ENCODE measurements at regions not wholly inside any gene's neighbourhood (a gene's known extent, or its start where the extent isn't known, plus 50 kb on each side); places are given as distances from the start of the nearest gene placed in this dataset.

GRCh38 chr13:68993154-68993553, 1114.5 kb upstream of the ATXN8OS start:
- H3K4me1 ChIP-seq (ENCODE audit: low read depth), result no peaks in the 10 kb centered on the region
- no peak for TF ChIP-seq CTCF (IDR thresholded peaks at IDR 0.05; ENCODE audit: low read depth, low read length)
- no peak for DNase-seq (ENCODE audit: low read depth in 1 of 2, low spot score in 1 of 2)
- H3K36me3 ChIP-seq, result no peaks in the 10 kb centered on the region
- H3K27me3 ChIP-seq, result no peaks in the 10 kb centered on the region
- no peaks in the 10 kb centered on the region for H3K9me3 ChIP-seq (ENCODE audit: low read depth)
- no peak overlapping the region for H3K4me3 ChIP-seq
- H3K27ac ChIP-seq, result no peak overlapping the region

GRCh38 chr13:68988176-68988575, 1119.5 kb upstream of the ATXN8OS start:
- Histone ChIP-seq H3K36me3 (no peaks in the 10 kb centered on the region), H3K4me1 (ENCODE audit: low read depth) (no peaks in the 10 kb centered on the region), H3K4me3 (no peak overlapping the region), H3K27ac (no peak overlapping the region), H3K27me3 (no peaks in the 10 kb centered on the region), H3K9me3 (ENCODE audit: low read depth) (no peaks in the 10 kb centered on the region)
- no peak for TF ChIP-seq CTCF (IDR thresholded peaks at IDR 0.05; ENCODE audit: low read depth, low read length)
- no peak for DNase-seq (ENCODE audit: low read depth in 1 of 2, low spot score in 1 of 2)

- Histone ChIP-seq H3K27ac (no peak overlapping the region), H3K27me3 (no peaks in the 10 kb centered on the region), H3K36me3 (no peaks in the 10 kb centered on the region), H3K4me1 (ENCODE audit: low read depth) (no peaks in the 10 kb centered on the region), H3K4me3 (no peak overlapping the region), H3K9me3 (ENCODE audit: low read depth) (no peaks in the 10 kb centered on the region)
- no peak for DNase-seq (ENCODE audit: low read depth in 1 of 2, low spot score in 1 of 2)
- TF ChIP-seq CTCF (IDR thresholded peaks at IDR 0.05; ENCODE audit: low read depth, low read length), result no peak
These were observed 1120.0 kb upstream of the ATXN8OS start for GRCh38 chr13:68987585-68987984.

GRCh38 chr13:68984688-68985319, 1122.8 kb upstream of the ATXN8OS start:
- H3K9me3 ChIP-seq (ENCODE audit: low read depth), result no peaks in the 10 kb centered on the region
- no peak for DNase-seq (ENCODE audit: low read depth in 1 of 2, low spot score in 1 of 2)
- TF ChIP-seq CTCF (IDR thresholded peaks at IDR 0.05; ENCODE audit: low read depth, low read length), result no peak
- no peaks in the 10 kb centered on the region for H3K4me1 ChIP-seq (ENCODE audit: low read depth)
- H3K36me3 ChIP-seq, result no peaks in the 10 kb centered on the region
- no peaks in the 10 kb centered on the region for H3K27me3 ChIP-seq
- no peak overlapping the region for H3K4me3 ChIP-seq
- H3K27ac ChIP-seq, result no peak overlapping the region

GRCh38 chr13:68982961-68983619, 1124.5 kb upstream of the ATXN8OS start:
- Histone ChIP-seq H3K4me1 (ENCODE audit: low read depth) (no peaks in the 10 kb centered on the region), H3K4me3 (no peak overlapping the region), H3K27ac (no peak overlapping the region), H3K9me3 (ENCODE audit: low read depth) (no peaks in the 10 kb centered on the region), H3K27me3 (no peaks in the 10 kb centered on the region), H3K36me3 (no peaks in the 10 kb centered on the region)
- no peak for TF ChIP-seq CTCF (IDR thresholded peaks at IDR 0.05; ENCODE audit: low read depth, low read length)
- no peak for DNase-seq (ENCODE audit: low read depth in 1 of 2, low spot score in 1 of 2)
